B cell (primary cell): ENCODE measurements at regions not wholly inside any gene's neighbourhood (a gene's known extent, or its start where the extent isn't known, plus 50 kb on each side); places are given as distances from the start of the nearest gene placed in this dataset.

ENCODE experiments used
- ATAC-seq: fragments of 200-7000 bp; cut with Tn5 transposase; one replicate; pipeline ENCODE4 v1.10.0; 2021; ENCODE audit warnings: low read depth, mild to moderate bottlenecking, moderate number of reproducible peaks, moderate library complexity
- CTCF ChIA-PET: fragments of 350-600 bp; sonication (Branson Sonifier 250); formaldehyde crosslinking; loops from one replicate; lab custom pipeline; 2021; ENCODE audit warnings: antibody characterized with exemption, inconsistent platforms; lab: Charles Lee
- POLR2A ChIA-PET: fragments of 350-600 bp; sonication (Branson Sonifier 250); formaldehyde crosslinking; loops from one replicate; lab custom pipeline; 2021; ENCODE audit warnings: antibody characterized with exemption; lab: Charles Lee
- DNase-seq: peaks from one replicate; pipeline ENCODE4 v3.0.0; 2013
- H2AFZ ChIP-seq: 2 replicates; pipeline ENCODE4 v1.6.1; 2012; ENCODE audit warnings: mild to moderate bottlenecking, low read depth, low read length; ENCODE audit not compliant: insufficient read depth, poor library complexity, severe bottlenecking
- H3K27ac ChIP-seq, 2 donors: 1 replicate in 1 of 2; 2 replicates in 1 of 2; pipeline ENCODE4 v1.5.1; 2012 to 2013; ENCODE audit warnings: low read length in 2 of 2, mild to moderate bottlenecking in 2 of 2, moderate library complexity in 1 of 2
- H3K27me3 ChIP-seq, 4 experiments: fragments of 200-600 bp in 1 of 4; sonication (generic) in 1 of 4; replicated peaks in 1 of 4; 1 replicate in 2 of 4; 2 replicates in 2 of 4; pipeline versions ENCODE4 v1.6.1 to v1.7.0; 2013 to 2016; ENCODE audit warnings: low read length in 3 of 4, mild to moderate bottlenecking in 2 of 4, mixed read lengths in 1 of 4, moderate library complexity in 1 of 4; ENCODE audit not compliant: insufficient read depth in 4 of 4, control insufficient read depth in 3 of 4; ENCODE audit errors: control extremely low read depth in 1 of 4
- H3K36me3 ChIP-seq, 2 experiments: replicated peaks in 1 of 2; 1 replicate in 1 of 2; 2 replicates in 1 of 2; pipeline versions ENCODE4 v1.6.1 to v1.7.1; 2013; ENCODE audit warnings: low read length in 1 of 2; ENCODE audit not compliant: insufficient read depth in 2 of 2, control insufficient read depth in 1 of 2; ENCODE audit errors: control extremely low read depth in 1 of 2, extremely low read depth in 1 of 2
- H3K4me1 ChIP-seq, 2 donors: fragments of 200-600 bp in 1 of 2; sonication (generic) in 1 of 2; 1 replicate in 1 of 2; 2 replicates in 1 of 2; pipeline versions ENCODE4 v1.5.1 to v1.6.1; 2013 to 2017; ENCODE audit warnings: low read length in 2 of 2; ENCODE audit not compliant: control insufficient read depth in 2 of 2, insufficient read depth in 2 of 2
- H3K4me2 ChIP-seq: replicated peaks from 2 replicates; pipeline ENCODE3; 2012; ENCODE audit warnings: mild to moderate bottlenecking, low read depth, low read length; ENCODE audit not compliant: poor library complexity, severe bottlenecking
- H3K4me3 ChIP-seq, 5 experiments: fragments of 200-600 bp in 1 of 5; sonication (generic) in 1 of 5; 1 replicate in 3 of 5; 2 replicates in 2 of 5; pipeline versions ENCODE4 v1.5.1 to v1.7.0; 2011 to 2016; ENCODE audit warnings: low read length in 4 of 5, mild to moderate bottlenecking in 4 of 5, low read depth in 2 of 5, control low read depth in 1 of 5, moderate library complexity in 1 of 5; ENCODE audit not compliant: insufficient read depth in 1 of 5; ENCODE audit errors: control extremely low read depth in 1 of 5, extremely low read depth in 1 of 5
- H3K79me2 ChIP-seq: fragments of 200-600 bp; sonication (generic); one replicate; pipeline ENCODE4 v1.6.0; 2016; ENCODE audit warnings: low read length; ENCODE audit not compliant: control insufficient read depth, insufficient read depth
- H3K9ac ChIP-seq: fragments of 200-600 bp; sonication (generic); 2 replicates; pipeline ENCODE4 v1.6.1; 2017; ENCODE audit warnings: mild to moderate bottlenecking, low read length, moderate library complexity
- H3K9me3 ChIP-seq, 3 donors: one replicate each; pipeline versions ENCODE4 v1.6.1 to v1.7.1; 2013; ENCODE audit warnings: low read length in 2 of 3; ENCODE audit not compliant: control insufficient read depth in 2 of 3, insufficient read depth in 1 of 3; ENCODE audit errors: control extremely low read depth in 1 of 3
- H4K20me1 ChIP-seq: 2 replicates; pipeline ENCODE4 v1.6.0; 2012; ENCODE audit warnings: mild to moderate bottlenecking, low read length; ENCODE audit not compliant: insufficient read depth, control insufficient read depth, poor library complexity, severe bottlenecking
- H3K27ac Mint-ChIP-seq: one replicate; pipeline ENCODE4 v1.8.0; 2021; ENCODE audit warnings: mixed read lengths
- H3K27me3 Mint-ChIP-seq: one replicate; pipeline ENCODE4 v1.8.0; 2021; ENCODE audit warnings: mixed read lengths
- H3K4me1 Mint-ChIP-seq: one replicate; pipeline ENCODE4 v1.8.0; 2021; ENCODE audit warnings: mixed read lengths
- H3K4me3 Mint-ChIP-seq: one replicate; pipeline ENCODE4 v1.8.0; 2021; ENCODE audit warnings: mixed read lengths
- H3K9me3 Mint-ChIP-seq: one replicate; pipeline ENCODE4 v1.8.0; 2022; ENCODE audit warnings: mixed read lengths; ENCODE audit not compliant: insufficient read depth
- CTCF ChIP-seq: fragments of 200-600 bp; IDR thresholded peaks from one replicate; pipeline ENCODE4 v1.8.0; 2022; ENCODE audit warnings: antibody characterized with exemption, mild to moderate bottlenecking
- EZH2 ChIP-seq: IDR thresholded peaks from 2 replicates; pipeline ENCODE4 v1.6.1; 2012; ENCODE audit warnings: borderline replicate concordance, low read depth, mild to moderate bottlenecking, moderate library complexity, low read length; ENCODE audit not compliant: insufficient read depth, poor library complexity, severe bottlenecking
- WGBS: methylation state at CpG from one replicate; pipeline ENCODE4 v1.1.5; 2013; ENCODE audit warnings: missing lambda C conversion rate; ENCODE audit not compliant: insufficient coverage; 5-methylcytosine and 5-hydroxymethylcytosine counted together
- intact Hi-C: fragments of 100-400 bp; cut with micrococcal nuclease; formaldehyde crosslinking; loops from one replicate; pipeline ENCODE4 v1.10.0; 2022

GRCh38 chr1:229159668-229160544 is 111.0 kb upstream of the RAB4A start:
- Histone ChIP-seq H3K9me3 (no peaks in the 10 kb centered on the region), H3K79me2 (no peaks in the 10 kb centered on the region), H3K4me2 (no peak overlapping the region), H3K27me3 (no peaks in the 10 kb centered on the region), H2AFZ (no peak overlapping the region), H3K9ac (no peak overlapping the region), H3K4me3 (no peak overlapping the region), H3K4me1 (peaks cover 8 to 11% of the 10 kb centered on the region in 2 donors), H4K20me1 (no peaks in the 10 kb centered on the region), H3K27ac (no peak overlapping the region), H3K36me3 (no peaks in the 10 kb centered on the region)
- WGBS = 95% methylated on average over 4 of the region's 8 CpGs
- intact Hi-C loops = no loop called here
- ATAC-seq (no peak), DNase-seq (no peak)
- Mint-ChIP-seq H3K9me3 (no peaks in the 10 kb centered on the region), H3K27me3 (peaks cover 9% of the 10 kb centered on the region), H3K4me3 (no peak overlapping the region), H3K4me1 (peaks cover 10% of the 10 kb centered on the region), H3K27ac (no peak overlapping the region)
- ChIA-PET POLR2A (no interaction called here), CTCF (no interaction called here)
- TF ChIP-seq CTCF (no peak), EZH2 (no peak)

GRCh38 chr1:229161740-229162139 is 109.2 kb upstream of the RAB4A start:
- Mint-ChIP-seq H3K4me3 (no peak overlapping the region), H3K27me3 (peaks cover 17% of the 10 kb centered on the region), H3K27ac (no peak overlapping the region), H3K4me1 (no peaks in the 10 kb centered on the region), H3K9me3 (no peaks in the 10 kb centered on the region)
- H3K4me3 ChIP-seq = no peak overlapping the region
- intact Hi-C loops = no loop called here
- no peak overlapping the region for H3K9ac ChIP-seq
- H3K79me2 ChIP-seq = no peaks in the 10 kb centered on the region
- no peaks in the 10 kb centered on the region for H3K36me3 ChIP-seq
- ChIA-PET CTCF (no interaction called here), POLR2A (no interaction called here)
- no peaks in the 10 kb centered on the region for H3K27me3 ChIP-seq
- ATAC-seq (no peak), DNase-seq (no peak)
- WGBS = 72% methylated on average over 2 of the region's 2 CpGs
- TF ChIP-seq EZH2 (no peak), CTCF (no peak)
- no peaks in the 10 kb centered on the region for H3K9me3 ChIP-seq
- no peak overlapping the region for H2AFZ ChIP-seq
- no peaks in the 10 kb centered on the region for H4K20me1 ChIP-seq
- no peak overlapping the region for H3K27ac ChIP-seq
- no peaks in the 10 kb centered on the region for H3K4me1 ChIP-seq
- H3K4me2 ChIP-seq = no peak overlapping the region
